ENCODE measurements at regions not wholly inside any gene's neighbourhood (a gene's known extent, or its start where the extent isn't known, plus 50 kb on each side); places are given as distances from the start of the nearest gene placed in this dataset.

GRCh38 chr2:81196933-81197628 lies 892.5 kb upstream of the LRRTM1 start:
- DNase-seq (ENCODE audit: low spot score), result no peak

- DNase-seq (ENCODE audit: low spot score), result no peak
Observed at GRCh38 chr2:81196383-81196851, 891.9 kb upstream of the LRRTM1 start.

GRCh38 chr2:81195774-81196382 lies 891.3 kb upstream of the LRRTM1 start:
- no peak for DNase-seq (ENCODE audit: low spot score)

DNA sequence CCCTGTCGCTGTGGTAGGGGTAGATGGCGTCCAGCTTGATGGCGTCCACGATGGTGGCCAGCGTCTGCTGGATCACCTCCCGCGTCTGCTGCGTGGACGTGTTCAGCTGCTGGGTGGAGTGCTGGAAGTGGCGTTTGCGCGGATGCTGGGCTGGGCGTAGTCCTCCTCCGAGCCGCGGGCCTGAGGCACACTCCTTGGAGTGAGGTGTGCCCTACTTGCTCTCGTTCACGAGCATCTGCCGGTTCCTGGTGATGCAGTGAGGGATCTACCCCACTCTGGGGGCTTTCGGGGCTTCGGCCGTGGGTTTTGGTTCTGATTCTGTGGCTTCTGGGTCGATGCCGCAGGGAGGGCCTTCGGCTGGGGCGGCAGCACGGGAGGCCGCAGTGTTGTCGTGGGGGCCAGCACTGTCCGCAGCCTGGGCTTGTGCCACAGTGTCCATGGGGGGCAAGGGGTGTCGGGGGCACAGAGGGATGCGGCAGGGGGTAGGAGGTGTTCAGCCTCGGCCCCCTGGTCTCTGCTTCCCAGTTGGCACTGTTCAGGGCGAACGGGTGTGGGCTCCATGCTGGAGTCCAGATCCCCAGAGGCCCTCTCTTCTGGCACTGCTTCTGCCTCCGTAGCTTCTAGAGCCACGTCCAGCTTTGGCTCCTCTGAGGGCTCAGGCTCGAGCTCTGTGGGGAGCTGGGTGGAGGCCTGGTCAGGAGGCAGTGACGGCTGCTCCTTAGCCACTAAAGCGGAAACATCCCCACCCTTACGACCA lies 890.6 kb upstream of the LRRTM1 start:
- DNase-seq (ENCODE audit: low spot score), result no peak

GRCh38 chr2:81194581-81194980 lies 890.0 kb upstream of the LRRTM1 start:
- DNase-seq (ENCODE audit: low spot score), result no peak

DNA sequence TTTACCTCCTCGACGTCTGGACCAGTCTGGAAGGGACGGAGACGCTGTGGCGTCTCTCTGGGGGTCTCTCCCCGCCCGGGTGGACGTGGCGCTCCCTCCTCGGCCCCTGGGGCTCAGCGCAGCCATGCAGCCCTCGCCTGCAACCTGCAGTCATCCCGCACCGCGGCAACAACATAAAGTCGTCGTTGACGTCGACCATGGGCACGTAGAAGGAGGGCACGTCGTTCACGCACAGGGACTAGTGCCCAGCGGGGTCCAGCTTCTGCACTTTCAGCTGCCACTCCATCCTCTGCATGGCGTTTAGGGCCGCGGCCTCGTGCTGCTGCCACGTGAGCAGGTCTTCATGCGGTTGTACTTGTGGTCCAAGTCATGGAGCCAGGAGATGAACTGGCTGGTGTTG lies 889.6 kb upstream of the LRRTM1 start:
- DNase-seq (ENCODE audit: low spot score), result no peak

DNA sequence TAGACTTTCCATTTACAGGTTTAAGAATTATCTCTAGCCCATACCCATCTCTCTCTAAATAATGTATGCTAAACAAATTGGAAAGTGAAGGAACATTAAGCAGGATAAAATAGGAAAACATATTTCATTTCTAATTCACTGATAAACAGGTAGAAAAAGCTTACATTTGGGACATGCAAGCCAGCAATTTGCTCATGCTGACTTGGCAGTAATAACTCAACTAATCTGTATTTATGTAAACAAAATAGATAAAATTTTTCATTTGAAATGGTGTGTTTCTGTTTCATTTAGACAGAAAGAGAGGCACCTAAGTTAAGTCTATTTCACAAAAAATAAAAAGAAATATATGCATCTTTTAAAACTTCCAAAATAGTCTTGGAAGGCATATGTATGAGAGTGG lies 877.3 kb upstream of the LRRTM1 start:
- DNase-seq (ENCODE audit: low spot score), result no peak

DNA sequence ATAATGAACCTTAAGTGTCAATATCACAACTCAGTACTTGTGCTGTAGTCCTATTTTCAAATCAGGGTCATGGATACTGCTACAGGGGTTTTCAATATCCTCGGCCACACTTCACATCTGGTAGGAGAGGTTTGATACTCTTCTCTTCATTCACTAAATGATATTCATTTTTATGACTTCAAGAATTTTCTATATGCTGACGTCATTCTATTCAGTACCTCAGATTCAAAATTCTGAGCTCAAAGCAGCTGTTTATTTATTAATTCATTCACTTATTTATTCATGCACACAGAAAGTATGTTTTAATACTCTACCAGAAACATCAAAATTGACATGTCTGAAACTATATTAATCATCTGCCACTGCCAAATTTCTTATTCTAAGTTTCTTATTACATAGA lies 866.9 kb upstream of the LRRTM1 start:
- no peak for DNase-seq (ENCODE audit: low spot score)

GRCh38 chr2:81163583-81163982 lies 859.0 kb upstream of the LRRTM1 start:
- DNase-seq (ENCODE audit: low spot score), result no peak

DNA sequence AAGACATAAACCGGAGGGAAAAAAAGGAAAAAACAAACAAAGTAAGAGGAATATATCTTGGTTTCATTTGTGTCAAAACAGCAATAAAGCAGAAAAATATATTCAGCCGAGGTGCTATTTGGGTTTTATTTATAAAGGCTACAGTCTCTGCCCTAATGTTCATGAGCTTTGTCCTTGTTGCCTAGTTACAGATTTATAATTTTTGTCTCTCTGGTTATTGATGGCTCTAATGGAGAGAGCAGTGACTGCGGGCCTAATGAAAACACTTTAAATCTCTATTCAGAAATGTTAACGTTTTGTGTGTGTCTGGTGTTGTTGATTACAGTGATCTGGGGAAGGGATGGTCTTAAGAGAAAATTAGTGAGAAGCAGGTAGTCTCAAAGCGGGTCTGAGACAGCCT lies 854.0 kb upstream of the LRRTM1 start:
- no peak for DNase-seq (ENCODE audit: low spot score)

GRCh38 chr2:81148323-81148722 lies 843.8 kb upstream of the LRRTM1 start:
- no peak for DNase-seq (ENCODE audit: low spot score)

- DNase-seq (ENCODE audit: low spot score), result no peak
Observed at GRCh38 chr2:81136296-81136695, 831.7 kb upstream of the LRRTM1 start.

- no peak for DNase-seq (ENCODE audit: low spot score)
Observed at GRCh38 chr2:81097361-81097760, 792.8 kb upstream of the LRRTM1 start.

DNA sequence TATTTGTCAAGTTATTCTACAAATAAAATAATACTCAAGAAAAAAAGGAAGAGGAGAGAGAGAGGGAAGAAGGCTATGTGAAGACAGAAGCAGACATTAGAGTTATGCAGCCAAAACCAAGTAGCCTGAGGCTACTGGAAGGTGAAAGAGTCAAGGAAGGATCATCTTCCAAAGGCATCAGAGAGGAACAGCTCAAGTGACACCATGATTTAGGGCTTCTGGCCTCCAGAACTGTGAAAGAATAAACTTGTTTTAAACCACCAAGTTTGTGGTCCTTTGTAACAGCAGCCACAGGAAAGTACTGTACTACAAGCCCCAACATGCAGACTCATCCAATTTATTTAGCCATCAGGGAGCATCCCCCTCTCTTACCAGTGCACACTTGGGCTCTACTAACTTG lies 788.5 kb upstream of the LRRTM1 start:
- DNase-seq (ENCODE audit: low spot score), result no peak

- DNase-seq (ENCODE audit: low spot score), result no peak
Observed at GRCh38 chr2:81087646-81088045, 783.1 kb upstream of the LRRTM1 start.

GRCh38 chr2:81084101-81084500 lies 779.5 kb upstream of the LRRTM1 start:
- no peak for DNase-seq (ENCODE audit: low spot score)

DNA sequence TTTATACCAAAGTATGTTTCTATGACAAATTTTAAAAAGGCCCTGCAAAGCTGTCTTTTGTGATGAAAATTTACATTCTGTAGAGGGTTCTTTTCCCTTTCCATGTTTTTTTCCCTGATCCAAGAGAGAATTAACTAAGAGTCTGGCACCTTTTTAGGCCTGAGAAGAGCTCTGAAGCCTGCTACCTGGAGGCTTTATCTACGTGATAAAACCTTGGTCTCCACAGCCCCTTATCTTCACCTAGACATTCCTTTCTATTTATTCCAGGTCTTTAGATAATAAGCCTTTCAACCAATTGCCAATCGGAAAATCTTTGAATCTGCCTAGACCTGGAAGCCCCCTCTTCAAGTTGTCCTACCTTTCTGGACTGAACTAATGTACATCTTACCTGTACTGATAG lies 774.1 kb upstream of the LRRTM1 start:
- DNase-seq (ENCODE audit: low spot score), result no peak

GRCh38 chr2:81078102-81078501 lies 773.5 kb upstream of the LRRTM1 start:
- no peak for DNase-seq (ENCODE audit: low spot score)

GRCh38 chr2:81077396-81077795 lies 772.8 kb upstream of the LRRTM1 start:
- no peak for DNase-seq (ENCODE audit: low spot score)

- no peak for DNase-seq (ENCODE audit: low spot score)
Observed at GRCh38 chr2:81073412-81073811, 768.9 kb upstream of the LRRTM1 start.

DNA sequence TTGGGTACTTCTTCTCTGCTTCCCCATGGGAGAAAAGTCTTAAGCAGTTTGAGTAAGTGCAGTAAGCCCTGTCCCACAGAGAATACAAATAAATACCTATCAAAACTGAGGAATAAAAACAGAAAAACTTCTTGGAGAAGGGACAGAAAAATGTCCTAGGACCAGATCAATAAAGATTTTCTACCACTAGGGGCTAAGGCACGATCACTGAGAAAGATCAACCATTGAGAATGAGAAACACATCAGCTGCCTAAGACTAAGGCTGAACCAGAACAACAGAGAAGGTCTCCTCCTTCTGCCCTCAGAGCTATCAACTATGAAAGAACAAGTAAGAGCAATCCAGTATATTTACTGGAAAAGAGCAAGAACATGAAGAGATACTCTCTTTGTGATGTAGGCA lies 763.6 kb upstream of the LRRTM1 start:
- DNase-seq (ENCODE audit: low spot score), result no peak

- no peak for DNase-seq (ENCODE audit: low spot score)
Observed at GRCh38 chr2:81061016-81061415, 756.5 kb upstream of the LRRTM1 start.

DNA sequence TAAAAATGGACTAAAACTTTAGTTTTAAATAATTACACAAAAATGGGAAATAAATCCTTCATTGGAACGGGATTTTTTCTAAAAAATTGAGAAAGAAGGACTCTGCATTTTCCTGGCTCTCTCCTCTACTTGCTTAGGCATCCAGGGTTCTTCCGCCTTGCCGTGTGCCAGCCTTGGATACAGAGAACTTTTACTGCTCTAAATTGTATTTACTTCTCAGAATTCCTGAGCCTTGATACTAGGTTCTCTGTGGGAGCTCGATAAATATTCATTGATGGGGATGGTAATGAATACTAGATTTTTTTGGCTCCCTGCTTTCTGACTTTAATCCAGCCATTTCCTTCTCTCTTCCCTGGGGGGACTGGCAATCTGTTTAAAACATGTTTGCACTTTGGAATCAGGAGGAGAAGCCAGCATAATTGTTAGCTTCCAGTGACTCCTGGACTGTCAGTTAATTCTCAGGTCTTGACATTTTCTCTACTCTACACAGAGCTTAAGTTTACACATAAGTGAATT lies 746.1 kb upstream of the LRRTM1 start:
- no peak for DNase-seq (ENCODE audit: low spot score)

Data from CD4-positive, alpha-beta T cell treated with Interleukin-6 at 100 ng/mL for 8 hours (primary cell).